ENCODE measurements at regions not wholly inside any gene's neighbourhood (a gene's known extent, or its start where the extent isn't known, plus 50 kb on each side); places are given as distances from the start of the nearest gene placed in this dataset.

DNA sequence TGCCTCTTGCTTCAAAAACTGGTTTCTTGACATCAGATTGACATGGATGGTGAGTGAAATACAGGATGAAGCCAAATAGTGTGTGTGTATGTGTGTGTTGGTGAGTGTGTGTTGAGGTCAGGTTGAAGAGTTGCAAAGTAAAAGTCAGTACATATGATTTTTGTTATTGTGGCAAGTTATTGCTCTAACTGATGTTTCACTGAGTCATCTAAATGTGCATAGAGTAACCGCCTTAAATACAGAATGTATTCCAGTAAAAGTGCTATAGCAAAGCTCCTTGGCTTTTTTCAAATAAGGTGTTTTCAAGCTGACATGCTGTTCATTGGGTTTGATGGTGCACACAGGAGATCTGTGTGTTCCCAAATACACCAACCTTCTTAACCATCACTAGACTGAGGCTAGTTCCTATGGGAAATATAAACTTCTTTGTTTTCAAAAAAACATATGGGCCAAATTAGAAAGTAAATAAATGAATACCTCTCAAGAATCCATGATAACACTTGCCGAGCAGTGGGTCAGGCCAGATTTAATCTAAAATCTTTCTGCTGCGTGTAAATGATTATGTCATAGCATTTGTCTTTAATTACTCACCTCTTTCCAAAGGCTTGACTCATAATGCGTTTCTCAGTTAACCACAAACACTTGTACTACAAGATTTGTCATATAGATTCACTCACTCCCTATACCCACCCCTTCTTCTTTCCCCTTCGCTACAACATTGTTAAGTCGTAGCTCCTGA, 151.1 kb downstream of the LYPLAL1 start (continued):
- TF ChIP-seq SP1 (IDR thresholded peaks at IDR 0.05; ENCODE audit: low read depth) (peak; percentile 62; the same call in 1 of the 2 replicates), YY1 (IDR thresholded peaks at IDR 0.05; ENCODE audit: extremely low read depth, insufficient replicate concordance, low read depth, low read length) (no peak), EZH2 (IDR thresholded peaks at IDR 0.05) (no peak), TCF7L2 (IDR thresholded peaks at IDR 0.05; ENCODE audit: borderline replicate concordance, extremely low read depth, insufficient read depth, insufficient read length) (no peak), EZH2phosphoT487 (IDR thresholded peaks at IDR 0.05; ENCODE audit: borderline replicate concordance) (no peak)
- TF ChIP-seq, protein P1, sequence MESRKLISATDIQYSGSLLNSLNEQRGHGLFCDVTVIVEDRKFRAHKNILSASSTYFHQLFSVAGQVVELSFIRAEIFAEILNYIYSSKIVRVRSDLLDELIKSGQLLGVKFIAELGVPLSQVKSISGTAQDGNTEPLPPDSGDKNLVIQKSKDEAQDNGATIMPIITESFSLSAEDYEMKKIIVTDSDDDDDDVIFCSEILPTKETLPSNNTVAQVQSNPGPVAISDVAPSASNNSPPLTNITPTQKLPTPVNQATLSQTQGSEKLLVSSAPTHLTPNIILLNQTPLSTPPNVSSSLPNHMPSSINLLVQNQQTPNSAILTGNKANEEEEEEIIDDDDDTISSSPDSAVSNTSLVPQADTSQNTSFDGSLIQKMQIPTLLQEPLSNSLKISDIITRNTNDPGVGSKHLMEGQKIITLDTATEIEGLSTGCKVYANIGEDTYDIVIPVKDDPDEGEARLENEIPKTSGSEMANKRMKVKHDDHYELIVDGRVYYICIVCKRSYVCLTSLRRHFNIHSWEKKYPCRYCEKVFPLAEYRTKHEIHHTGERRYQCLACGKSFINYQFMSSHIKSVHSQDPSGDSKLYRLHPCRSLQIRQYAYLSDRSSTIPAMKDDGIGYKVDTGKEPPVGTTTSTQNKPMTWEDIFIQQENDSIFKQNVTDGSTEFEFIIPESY (IDR thresholded peaks at IDR 0.05; ENCODE audit: extremely low read depth, insufficient replicate concordance, low read length), result no peak
- TF ChIP-seq, protein P2, sequence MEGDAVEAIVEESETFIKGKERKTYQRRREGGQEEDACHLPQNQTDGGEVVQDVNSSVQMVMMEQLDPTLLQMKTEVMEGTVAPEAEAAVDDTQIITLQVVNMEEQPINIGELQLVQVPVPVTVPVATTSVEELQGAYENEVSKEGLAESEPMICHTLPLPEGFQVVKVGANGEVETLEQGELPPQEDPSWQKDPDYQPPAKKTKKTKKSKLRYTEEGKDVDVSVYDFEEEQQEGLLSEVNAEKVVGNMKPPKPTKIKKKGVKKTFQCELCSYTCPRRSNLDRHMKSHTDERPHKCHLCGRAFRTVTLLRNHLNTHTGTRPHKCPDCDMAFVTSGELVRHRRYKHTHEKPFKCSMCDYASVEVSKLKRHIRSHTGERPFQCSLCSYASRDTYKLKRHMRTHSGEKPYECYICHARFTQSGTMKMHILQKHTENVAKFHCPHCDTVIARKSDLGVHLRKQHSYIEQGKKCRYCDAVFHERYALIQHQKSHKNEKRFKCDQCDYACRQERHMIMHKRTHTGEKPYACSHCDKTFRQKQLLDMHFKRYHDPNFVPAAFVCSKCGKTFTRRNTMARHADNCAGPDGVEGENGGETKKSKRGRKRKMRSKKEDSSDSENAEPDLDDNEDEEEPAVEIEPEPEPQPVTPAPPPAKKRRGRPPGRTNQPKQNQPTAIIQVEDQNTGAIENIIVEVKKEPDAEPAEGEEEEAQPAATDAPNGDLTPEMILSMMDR (IDR thresholded peaks at IDR 0.05 in 2 of 3, conservative IDR thresholded peaks at IDR 0.05 in 1 of 3; ENCODE audit: borderline replicate concordance in 1 of 3, insufficient read depth in 1 of 3, low read depth in 2 of 3, low read length in 2 of 3), result no peak

DNA sequence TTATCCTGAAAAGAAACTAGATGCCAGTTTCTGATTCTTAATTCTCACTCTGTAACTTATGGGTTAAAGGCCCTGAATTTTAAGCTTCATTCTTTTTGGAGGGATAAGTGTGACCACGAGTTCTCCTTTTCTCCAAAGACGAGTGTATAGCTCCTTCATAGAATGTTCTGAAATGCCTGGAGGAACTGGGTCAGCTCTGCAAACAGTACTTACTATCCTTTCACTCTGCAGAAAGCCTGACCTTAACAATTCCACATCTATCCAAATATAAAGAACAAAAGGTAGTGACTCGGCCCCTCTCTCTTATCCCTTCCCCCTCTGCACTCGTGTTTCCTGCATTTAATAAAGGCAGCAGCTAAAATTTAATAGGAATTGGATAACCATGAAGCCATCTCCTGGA, 150.5 kb downstream of the LYPLAL1 start:
- no peak overlapping the region for H3K4me3 ChIP-seq (replicated peaks in 1 of 2; ENCODE audit: low read depth in 1 of 2, low read length in 2 of 2)
- no peaks in the 10 kb centered on the region for H3K79me2 ChIP-seq (ENCODE audit: insufficient read depth, low read length)
- no peaks in the 10 kb centered on the region for H3K9me3 ChIP-seq (ENCODE audit: control insufficient read depth in 1 of 2, insufficient read depth in 1 of 2, low read depth in 1 of 2, low read length in 2 of 2)
- no peaks in the 10 kb centered on the region for H3K27me3 ChIP-seq (ENCODE audit: insufficient read depth, low read length)
- DNase-seq (ENCODE audit: low read depth, low spot score), result no peak
- H2AFZ ChIP-seq (ENCODE audit: low read depth, low read length, poor library complexity, severe bottlenecking), result no peak overlapping the region
- intact Hi-C loops (cut with micrococcal nuclease), result no loop called here
- ATAC-seq, result no peak
- H3K27ac ChIP-seq (ENCODE audit: low read depth, low read length), result no peak overlapping the region
- peaks cover 13 to 29% of the 10 kb centered on the region in 2 experiments; a peak in 3 of 4 replicates for H3K4me1 ChIP-seq (ENCODE audit: control insufficient read depth in 1 of 2, insufficient read depth in 2 of 2, low read length in 2 of 2)
- no TSS peak for BruUV-seq (replicated peaks)
- no peak overlapping the region for H3K9ac ChIP-seq (ENCODE audit: low read length)
- POLR2A ChIA-PET, result no interaction called here
- RAD21 ChIA-PET (ENCODE audit: low non-redundant PET in 1 of 2, low total read pairs in 2 of 2, uncharacterized antibody in 2 of 2, unreplicated experiment in 2 of 2), result no interaction called here
- H3K9me2 ChIP-seq (ENCODE audit: insufficient read depth), result no peaks in the 10 kb centered on the region
- H3K36me3 ChIP-seq (ENCODE audit: control insufficient read depth in 1 of 2, insufficient read depth in 2 of 2, low read length in 2 of 2), result no peaks in the 10 kb centered on the region
- H3K4me2 ChIP-seq (ENCODE audit: low read length), result 0 out of 2 replicates have a peak overlapping the region, but pooled peaks have one; percentile 55
- CTCF ChIA-PET, result no interaction called here
- no peaks in the 10 kb centered on the region for H4K20me1 ChIP-seq (ENCODE audit: insufficient read depth)
- TF ChIP-seq EZH2phosphoT487 (IDR thresholded peaks at IDR 0.05; ENCODE audit: borderline replicate concordance), result no peak
- TF ChIP-seq, protein P3, sequence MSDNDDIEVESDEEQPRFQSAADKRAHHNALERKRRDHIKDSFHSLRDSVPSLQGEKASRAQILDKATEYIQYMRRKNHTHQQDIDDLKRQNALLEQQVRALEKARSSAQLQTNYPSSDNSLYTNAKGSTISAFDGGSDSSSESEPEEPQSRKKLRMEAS (IDR thresholded peaks at IDR 0.05), result no peak
- no peak for TF ChIP-seq EZH2 (IDR thresholded peaks at IDR 0.05)
- TF ChIP-seq EGR1 (IDR thresholded peaks at IDR 0.05; ENCODE audit: low read depth), result no peak
- no peak for TF ChIP-seq SP1 (IDR thresholded peaks at IDR 0.05; ENCODE audit: low read depth)
- TF ChIP-seq ZNF274 (IDR thresholded peaks at IDR 0.05; ENCODE audit: low read depth, low read length), result no peak
- no peak for TF ChIP-seq ELF1 (IDR thresholded peaks at IDR 0.05; ENCODE audit: borderline replicate concordance, low read depth)
- no peak for TF ChIP-seq SIN3A (IDR thresholded peaks at IDR 0.05; ENCODE audit: low read depth)
- TF ChIP-seq, protein P2 (IDR thresholded peaks at IDR 0.05 in 2 of 3, conservative IDR thresholded peaks at IDR 0.05 in 1 of 3; ENCODE audit: borderline replicate concordance in 1 of 3, insufficient read depth in 1 of 3, low read depth in 2 of 3, low read length in 2 of 3), result no peak
- no peak for TF ChIP-seq CEBPB (IDR thresholded peaks at IDR 0.05; ENCODE audit: low read depth)
- no peak for TF ChIP-seq POLR2AphosphoS5 (IDR thresholded peaks at IDR 0.05; ENCODE audit: low read depth, low read length)

All from HCT116 (cell line).